HG03060 (cell line): ENCODE measurements at regions not wholly inside any gene's neighbourhood (a gene's known extent, or its start where the extent isn't known, plus 50 kb on each side); places are given as distances from the start of the nearest gene placed in this dataset.

ENCODE experiments used
- ATAC-seq: cut with Tn5 transposase; IDR thresholded peaks from one replicate; pipeline ENCODE4 v1.9.1; 2021; ENCODE audit warnings: low read depth, moderate number of reproducible peaks; ENCODE audit not compliant: unreplicated experiment

DNA sequence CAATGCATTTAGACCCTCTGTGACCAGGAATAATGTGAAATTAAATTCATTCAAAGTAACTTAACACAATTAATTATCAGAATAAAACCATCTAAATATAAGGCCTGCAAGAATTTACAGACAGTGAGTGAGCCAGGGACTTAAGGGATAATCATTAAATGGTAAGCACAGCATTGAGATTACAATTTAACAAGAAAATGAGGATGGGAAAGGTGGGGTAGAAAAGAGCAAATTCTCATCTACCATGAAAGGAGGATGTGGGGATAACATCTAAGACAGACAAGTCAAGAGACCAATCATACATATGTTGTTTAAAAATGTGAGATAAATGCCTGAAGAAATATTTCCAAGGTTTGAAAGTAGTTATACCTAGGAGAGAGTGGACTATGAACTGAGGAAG, 259.3 kb upstream of the NT5C1B start:
- ATAC-seq: no peak

DNA sequence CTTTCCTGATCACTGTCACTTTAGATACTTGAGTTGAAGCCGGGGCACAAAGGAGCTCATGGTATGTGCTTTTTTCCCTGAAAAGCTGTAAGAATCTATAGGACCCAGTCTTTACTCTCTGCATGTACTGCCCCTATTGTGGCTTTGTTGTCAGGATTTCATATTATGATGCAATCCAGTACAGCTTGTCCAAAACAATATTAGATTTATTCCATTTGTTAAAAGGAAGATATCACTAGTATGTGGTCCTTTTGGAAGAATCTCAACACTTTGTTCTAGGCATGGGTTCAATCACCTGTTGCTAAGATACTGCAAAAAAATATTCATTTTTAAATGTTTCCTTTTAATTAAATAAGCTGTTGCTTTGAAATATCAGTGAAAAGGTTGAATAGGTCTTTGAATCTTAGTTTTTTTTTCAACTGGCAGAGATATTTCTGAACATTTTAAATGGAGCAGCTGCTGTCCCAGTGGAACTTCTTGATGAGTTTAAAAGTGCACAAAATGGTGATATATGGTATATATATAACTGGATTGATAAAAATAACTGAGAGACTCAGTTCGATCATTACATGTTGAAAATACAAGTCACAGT, 256.6 kb upstream of the NT5C1B start:
- ATAC-seq: no peak

DNA sequence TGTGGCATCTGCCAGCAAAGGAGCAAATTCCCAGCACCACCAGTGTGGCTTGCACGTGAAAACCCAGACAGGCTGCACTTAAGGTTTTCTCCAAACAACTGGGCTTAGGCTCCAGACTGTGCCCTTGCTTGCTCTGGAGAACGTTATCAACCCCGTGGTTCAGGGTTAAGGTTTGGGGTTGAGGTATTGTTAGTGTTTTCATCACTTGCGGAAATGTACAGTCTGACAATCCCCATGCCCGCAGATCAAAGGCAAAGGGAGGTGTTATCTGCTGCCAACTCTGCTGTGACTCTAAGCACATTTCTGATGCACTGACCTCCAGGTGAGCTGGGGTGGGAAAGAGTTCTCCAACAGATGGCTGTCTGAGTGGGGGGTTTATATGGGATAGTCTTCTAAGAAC, 253.5 kb upstream of the NT5C1B start:
- no peak for ATAC-seq

DNA sequence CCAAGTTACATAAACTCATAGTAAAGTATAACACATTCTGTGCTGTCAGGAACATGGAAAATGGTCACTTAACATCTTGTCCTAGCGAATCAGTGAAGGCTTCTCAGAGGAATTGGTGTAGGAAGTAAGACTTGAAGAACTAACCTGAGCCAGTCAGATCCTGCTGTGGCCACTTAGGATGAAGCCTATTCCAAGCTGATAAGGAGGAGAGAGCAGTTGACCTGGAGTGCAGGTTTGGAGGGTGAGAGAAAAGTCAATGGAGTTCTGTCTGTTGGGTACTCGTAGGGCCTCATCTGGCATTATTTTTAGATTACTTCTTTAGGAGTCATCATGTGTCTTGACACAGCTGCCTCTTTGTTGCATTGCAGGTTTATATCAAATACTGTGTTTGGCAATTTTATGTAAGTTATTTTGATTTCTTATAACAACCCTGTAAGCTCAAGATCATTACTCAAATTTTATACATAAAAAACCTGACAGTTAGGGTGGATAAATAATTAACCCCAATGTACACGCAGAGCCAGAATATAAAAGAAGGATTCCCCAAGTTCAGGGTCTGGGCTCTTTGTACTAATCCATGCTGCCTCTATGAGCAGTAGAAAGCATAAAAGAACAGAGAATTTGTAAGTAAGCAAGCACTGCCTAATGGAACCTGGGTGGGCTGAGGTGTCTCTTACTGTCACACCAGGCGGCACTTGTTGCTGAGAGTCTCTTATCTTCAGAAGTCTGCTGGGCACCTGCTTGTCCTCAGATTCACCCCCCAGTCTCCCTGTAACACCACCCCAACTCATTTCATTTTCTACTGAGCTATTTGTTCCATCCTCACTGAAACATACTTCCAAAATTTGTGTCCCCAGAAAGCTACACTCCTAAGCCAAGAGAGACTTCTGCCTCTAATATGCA, 252.1 kb upstream of the NT5C1B start:
- no peak for ATAC-seq

DNA sequence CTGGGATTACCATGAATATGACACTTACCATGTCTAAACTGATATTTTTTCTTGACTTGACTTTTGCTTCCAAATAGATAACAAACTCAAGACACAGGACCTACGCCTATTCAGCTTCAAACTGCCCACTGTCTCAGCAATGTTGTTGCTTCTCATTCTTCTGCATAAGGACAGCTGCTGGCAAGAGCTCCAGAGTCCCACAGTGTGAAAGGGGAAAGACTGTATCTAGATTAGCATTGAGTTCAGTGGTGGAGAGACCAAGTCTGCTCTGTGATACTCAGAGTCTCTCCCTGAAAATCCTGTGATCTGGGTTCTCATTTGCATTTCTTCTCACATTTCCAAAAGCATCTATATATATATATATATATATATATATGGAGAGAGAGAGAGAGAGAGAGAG, 247.9 kb upstream of the NT5C1B start:
- no peak for ATAC-seq

DNA sequence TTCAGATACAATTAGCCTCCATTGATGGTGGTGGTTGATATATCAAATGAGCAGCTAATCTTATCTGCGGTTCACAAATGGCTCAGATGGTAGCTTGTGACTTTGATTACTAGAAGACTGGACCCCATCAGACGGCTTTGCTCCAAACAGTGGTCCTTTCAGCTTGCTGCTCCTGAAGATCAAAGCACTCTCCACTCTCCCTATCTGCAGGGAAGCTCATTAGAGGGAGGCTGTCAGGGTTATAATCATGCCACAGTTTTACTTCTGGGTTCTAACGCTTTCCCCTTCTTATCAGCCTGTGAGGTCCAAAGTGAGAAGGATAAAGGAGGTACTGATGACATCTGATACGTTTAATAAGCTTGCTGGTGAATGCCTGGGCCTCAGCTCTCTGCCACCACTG, 247.1 kb upstream of the NT5C1B start:
- no peak for ATAC-seq

DNA sequence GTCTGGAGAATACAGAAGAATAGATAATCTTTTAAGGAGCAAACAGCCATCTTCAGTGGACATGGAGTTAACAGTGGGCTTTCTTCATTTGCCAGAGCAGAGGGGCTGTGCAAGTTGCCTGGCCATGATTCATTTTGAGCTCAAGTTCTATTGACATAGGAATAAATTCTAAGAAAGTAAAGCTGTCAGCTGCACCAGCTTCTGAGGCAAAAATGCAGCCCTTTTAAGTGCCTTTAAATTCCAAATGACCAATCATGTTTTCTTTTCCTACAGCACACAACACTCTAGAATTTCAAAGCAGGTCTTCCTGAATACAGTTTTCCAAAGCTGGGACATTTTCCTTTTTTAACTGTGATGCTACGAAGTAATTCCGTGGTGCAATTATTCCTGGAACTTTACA, 246.4 kb upstream of the NT5C1B start:
- no peak for ATAC-seq

DNA sequence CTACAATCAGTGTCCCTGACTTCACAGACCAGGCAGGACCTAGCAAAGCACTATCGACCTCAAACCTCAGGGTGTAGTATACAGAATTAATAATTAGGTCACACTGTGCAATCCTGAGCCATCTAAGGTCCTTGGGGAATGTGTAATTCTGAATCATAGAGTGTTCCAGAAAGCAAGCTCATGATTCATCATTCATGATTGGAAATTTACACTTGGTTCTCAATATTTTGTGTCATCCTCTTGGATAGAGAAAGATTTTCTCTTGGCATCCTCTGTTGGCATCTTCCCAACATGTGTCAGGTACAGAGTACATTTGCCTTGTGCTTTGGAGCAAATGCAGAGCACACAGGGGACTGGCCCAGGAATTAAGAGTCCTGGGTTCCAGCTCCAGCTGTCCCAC, 245.0 kb upstream of the NT5C1B start:
- no peak for ATAC-seq

DNA sequence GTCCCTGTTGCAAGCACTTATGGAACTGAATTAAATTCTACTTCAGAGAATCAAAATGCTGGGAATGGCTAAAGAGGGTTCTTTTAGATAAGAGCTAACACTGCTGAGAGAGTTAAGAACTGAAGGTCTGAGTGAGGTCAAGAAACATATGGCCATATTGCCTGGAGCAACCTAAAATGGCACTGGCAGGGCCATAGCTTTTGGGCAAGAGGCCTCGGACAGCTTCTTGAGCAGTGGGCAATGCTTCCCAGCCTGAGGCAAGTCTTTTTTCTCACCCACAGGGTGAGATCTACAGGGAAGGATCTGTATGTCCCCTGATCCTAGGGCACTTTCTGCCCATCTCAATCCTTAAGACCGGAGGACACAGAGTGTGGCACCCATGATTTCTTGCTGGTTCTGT, 244.6 kb upstream of the NT5C1B start:
- ATAC-seq: no peak

DNA sequence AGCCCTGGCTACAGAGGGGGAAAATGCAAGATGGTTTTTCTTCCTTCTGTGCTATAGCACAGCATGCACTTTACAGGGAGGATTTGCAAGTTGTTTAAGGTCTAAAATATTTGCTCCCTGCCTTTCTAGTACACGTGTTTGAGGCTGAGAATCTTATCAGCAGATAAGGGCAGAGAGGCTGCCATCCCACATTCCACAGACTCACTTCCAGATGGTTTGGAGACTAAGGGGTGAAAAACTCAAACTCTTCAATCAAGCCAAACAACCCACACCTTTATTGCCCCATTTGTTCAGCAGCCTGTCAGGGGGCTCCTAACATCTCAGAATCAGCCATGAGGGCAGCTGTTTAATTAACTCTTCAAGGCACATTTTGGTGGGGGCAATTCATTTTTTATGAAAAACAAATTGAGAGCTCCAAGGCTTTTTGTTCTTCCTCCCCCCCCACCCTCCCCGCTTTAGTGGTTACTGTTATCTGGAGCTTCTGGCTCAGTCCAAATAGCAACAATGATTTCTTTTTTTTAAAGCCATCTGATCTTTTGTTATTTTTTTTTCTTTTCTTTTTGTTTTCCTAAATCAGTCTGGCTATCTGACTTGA, 242.6 kb upstream of the NT5C1B start:
- no peak for ATAC-seq

DNA sequence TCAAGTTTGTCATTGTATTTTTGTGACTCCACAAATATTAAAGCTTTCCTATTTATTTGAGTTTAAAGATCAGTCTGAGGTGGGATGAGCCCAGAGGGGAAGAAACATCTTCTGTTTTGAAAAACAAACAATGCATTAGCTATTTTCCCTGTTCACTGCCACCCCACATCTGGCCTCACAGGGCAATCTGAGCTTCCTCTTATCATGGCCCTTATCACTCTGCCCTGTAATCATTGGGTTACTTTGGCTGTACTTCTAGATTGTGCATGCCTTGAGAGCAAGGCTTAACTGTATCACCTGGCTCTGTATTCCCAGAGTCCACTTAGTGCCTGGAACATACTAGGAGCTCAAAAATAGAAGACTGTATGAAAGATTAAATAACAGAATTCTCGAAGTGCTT, 241.6 kb upstream of the NT5C1B start:
- no peak for ATAC-seq

DNA sequence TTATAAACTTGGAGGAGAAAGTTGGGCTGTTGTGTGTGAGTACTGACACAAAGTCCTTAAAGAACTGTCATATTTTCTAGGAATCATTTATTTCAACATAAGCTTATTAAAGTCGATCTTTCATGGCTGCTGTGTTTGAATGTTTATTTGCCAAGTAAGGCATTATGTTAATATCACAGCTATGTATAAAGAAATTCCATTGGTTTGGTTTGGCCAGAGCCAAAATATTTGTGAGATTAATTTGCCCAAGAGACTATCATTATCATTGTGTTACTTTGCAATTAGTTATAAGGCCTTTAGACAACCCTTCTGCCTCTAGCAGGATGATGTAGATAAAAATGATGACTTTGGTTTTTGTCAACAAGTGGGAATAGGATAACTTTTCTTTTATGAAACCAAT, 240.6 kb upstream of the NT5C1B start:
- ATAC-seq: no peak

DNA sequence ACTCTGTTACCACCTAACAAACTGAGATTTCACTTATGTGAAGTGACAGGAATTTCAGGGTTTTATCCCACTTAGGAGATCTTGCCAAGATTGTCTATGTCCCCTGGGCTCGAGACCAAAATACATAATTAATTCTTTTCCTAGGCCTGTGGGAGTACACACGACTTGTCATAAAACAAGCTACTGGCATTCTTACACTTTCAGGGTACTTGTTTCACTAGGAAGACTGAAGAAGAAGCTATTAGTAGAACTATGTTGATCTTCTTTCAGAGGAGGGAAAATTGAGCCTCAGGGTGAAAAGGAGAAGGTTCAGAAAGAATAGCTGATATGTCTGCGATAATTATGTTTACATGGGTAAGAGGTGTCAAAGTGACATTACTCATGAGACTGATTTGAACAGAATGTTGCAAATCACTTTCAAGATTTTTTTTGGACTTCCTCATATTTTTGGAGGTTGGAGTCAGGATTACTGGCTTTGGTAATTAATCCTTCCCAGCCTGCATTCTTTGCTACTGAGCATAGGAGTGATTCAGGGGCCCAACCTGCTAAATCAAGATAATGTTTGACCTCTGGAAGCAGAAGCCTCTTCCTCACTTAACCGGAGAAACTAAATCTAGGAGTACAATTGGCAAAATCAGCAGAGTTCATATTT, 240.0 kb upstream of the NT5C1B start:
- no peak for ATAC-seq

DNA sequence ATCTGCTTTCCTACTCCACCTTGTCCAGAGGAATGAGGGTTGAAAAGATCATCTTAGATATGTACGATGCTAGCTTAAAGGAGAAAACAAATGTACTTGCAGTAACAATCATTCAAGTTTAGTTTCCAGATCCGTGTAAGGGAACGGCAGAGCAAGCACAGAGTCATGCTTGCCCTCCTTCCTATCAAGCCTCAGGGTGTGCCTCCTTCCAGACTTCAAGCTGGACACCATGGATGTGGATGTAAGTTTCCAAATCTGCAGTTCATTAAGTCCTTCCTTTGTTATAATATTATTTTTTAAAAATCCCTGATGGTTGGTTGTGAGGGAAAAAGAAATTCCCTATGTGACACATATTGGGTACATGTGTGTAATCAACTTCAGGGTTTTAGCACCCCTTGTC, 238.9 kb upstream of the NT5C1B start:
- no peak for ATAC-seq

DNA sequence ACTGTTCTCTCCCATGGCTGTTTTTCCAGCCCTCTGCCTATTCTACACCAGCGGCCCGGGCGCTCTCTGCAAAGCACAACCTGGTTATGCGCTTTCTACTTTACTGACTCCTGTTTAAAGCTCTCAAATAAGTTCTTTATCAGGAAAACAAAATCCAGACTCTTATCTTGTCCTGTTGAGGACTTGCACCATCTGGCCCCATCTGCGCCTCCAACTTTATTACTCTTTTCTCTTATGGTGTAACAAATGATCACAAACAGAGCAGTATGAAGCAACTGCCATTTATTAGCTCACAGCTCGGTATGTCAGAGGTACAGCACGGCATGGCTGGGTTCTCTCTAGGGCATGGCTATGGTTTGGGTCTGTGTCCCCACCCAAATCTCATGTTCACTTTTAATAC, 236.5 kb upstream of the NT5C1B start:
- no peak for ATAC-seq

DNA sequence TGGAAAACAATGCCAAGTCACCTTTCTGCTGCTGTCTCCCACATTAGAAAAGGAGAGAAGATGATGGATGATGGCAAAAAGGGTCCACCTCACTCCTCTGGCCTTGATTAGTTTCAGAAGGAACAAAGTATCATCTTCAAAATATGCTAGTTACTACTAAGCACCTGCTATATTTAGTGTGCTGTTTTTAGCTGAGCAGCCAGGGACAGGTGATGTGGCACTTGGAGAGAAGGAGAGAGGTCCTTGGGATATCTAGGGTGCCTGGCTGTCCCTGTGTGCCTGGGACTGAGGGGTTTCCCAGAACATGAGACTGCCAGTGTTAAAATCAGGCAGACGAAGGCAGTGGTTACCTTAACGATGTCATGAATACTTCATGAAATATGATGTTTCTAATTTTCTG, 235.5 kb upstream of the NT5C1B start:
- no peak for ATAC-seq

DNA sequence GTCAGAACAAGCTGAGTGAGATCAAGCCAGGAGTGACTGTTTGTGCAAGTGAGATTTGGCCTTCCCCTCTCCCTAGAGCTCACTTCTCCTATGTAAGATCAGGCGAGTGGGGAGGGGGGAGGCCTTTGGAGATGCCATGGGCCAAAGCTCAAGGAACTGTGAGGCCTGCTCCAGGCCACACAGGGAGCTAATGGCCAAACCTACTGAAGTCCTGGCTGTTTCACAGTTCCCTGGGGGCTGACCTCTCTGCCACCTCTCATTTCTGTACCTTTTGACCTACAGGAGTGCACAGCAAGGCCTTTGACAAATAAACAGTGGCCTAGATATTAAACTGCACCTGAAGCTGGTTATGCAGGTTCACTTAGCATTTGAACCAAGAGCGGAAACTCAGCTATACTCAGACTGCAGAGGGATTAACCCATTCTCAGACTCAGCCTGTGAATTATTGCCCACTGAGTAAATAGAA, 235.0 kb upstream of the NT5C1B start:
- ATAC-seq: no peak

DNA sequence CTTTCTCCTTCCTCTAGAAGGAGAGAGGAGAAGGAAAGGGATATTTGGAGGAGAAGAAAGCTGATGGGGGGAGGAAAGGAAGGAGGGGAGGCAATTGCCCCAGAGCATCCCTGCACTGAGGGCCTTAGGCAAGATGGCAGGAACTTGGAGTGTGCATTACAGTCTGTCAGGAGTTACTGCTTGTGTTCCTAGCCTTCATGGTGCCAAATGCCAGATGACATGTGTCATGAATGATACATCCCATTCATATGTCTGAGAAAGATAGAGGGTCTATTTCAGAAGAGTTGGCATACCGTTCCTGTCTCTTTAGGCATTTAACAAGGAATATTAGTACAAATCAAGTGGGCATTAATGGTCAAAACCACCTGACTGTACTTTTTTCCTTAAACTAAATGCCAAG, 232.1 kb upstream of the NT5C1B start:
- no peak for ATAC-seq

DNA sequence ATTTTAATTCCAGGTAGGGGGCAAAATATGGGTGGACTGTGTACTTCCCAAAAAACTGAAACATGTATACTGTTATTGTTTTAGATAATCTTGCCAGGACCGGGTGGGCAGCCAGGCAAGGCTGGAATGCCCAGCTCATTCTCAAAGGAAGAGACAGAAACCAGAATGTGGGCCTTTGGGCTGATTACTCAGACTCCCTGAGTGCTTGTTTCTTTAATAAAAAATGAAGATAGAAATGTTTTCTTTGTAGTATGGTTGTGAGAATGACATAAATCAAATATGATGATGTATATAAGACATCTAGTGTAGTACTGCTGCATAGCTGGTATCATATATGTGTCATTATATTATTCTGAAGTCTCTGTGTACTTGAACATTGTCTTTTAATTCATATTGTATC, 231.6 kb upstream of the NT5C1B start:
- ATAC-seq: no peak

DNA sequence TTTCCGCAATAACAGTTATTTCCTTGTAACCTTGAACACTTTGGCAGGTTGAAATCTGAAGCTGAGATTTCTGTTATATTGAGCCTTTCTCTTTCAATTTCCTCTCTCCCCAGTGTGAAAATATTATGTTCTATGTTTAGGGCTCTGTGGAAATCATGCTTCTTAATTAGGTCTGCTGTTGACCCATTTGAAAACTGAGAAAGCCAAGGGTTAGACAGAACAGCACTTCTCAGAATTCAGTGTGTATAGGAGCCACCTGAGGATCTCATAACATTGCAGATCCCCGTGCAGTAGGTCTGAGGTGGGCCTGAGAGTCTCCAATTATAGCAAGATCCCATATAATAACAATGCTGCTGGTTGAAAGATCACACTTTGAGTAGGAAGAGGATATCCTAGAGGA, 230.2 kb upstream of the NT5C1B start:
- no peak for ATAC-seq

DNA sequence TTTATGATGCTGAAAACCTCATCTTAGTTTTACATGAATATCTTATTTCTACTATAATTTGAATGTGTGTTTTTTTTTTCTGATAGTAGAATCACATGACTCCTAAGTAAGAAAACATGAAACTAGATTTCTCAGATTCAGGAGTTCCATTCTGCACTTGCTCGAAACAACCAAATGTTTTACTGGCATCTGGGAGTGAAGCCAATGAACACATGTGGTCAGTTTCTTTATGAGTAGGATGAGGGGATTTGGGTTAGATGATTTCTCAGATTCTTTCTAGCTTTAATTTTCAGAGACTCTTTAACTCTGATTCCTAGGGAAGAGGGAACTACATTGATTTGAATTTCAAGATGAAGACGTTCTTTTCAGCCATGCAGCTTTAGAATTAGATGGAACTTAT, 225.0 kb upstream of the NT5C1B start:
- ATAC-seq: no peak
